Stomach (tissue), 8 donors: ENCODE measurements at regions not wholly inside any gene's neighbourhood (a gene's known extent, or its start where the extent isn't known, plus 50 kb on each side); places are given as distances from the start of the nearest gene placed in this dataset.

Source experiments
- DNase-seq, 2 donors: peaks; one replicate each; pipeline versions ENCODE4 v3.0.0 to v3.0.0-alpha.2; 2013 to 2019
- H3K27ac ChIP-seq, 5 donors: fragments of 200-600 bp in 4 of 5; sonication (generic) in 4 of 5; one replicate each; pipeline ENCODE4 v1.5.1; 2013 to 2019; ENCODE audit warnings: mild to moderate bottlenecking in 1 of 5, moderate library complexity in 1 of 5
- H3K27me3 ChIP-seq, 3 donors: fragments of 200-600 bp; sonication (generic); one replicate each; pipeline ENCODE4 v1.5.1; 2017 to 2019; ENCODE audit warnings: mixed run types in 1 of 3
- H3K36me3 ChIP-seq, 4 donors: fragments of 200-600 bp; sonication (generic); 1 replicate in 3 of 4; 2 replicates in 1 of 4; pipeline ENCODE4 v1.5.1; 2016 to 2019
- H3K4me1 ChIP-seq, 4 donors: fragments of 200-600 bp; sonication (generic); one replicate each; pipeline ENCODE4 v1.5.1; 2016 to 2019
- H3K4me3 ChIP-seq, 4 donors: fragments of 200-600 bp; sonication (generic) in 3 of 4; one replicate each; pipeline ENCODE4 v1.5.1; 2016 to 2019; ENCODE audit warnings: mild to moderate bottlenecking in 1 of 4
- H3K9me3 ChIP-seq, 4 donors: fragments of 200-600 bp; sonication (generic); one replicate each; pipeline ENCODE4 v1.5.1; 2016 to 2019
- EP300 ChIP-seq: sonication (generic); formaldehyde crosslinking; IDR thresholded peaks from one replicate; pipeline ENCODE4 v1.6.1; 2017; ENCODE audit warnings: antibody characterized with exemption
- POLR2A ChIP-seq, 4 donors: fragments of 450-650 bp; IDR thresholded peaks; one replicate each; pipeline ENCODE4 v1.6.1; 2016; ENCODE audit warnings: antibody characterized with exemption in 4 of 4, control low read depth in 2 of 4, mild to moderate bottlenecking in 1 of 4, moderate library complexity in 1 of 4
- POLR2AphosphoS5 ChIP-seq, 3 donors: sonication (generic); formaldehyde crosslinking; IDR thresholded peaks; one replicate each; pipeline ENCODE4 v1.6.1; 2016; ENCODE audit warnings: antibody characterized with exemption in 3 of 3
- WGBS, 5 donors: extraction: QIAGEN DNeasy Blood & Tissue Kit in 3 of 5; methylation state at CpG; one replicate each; pipeline versions ENCODE4 v1.1.5 to v1.1.7; 2013 to 2018; 5-methylcytosine and 5-hydroxymethylcytosine counted together
- intact Hi-C: fragments of 100-400 bp; cut with DNase I; formaldehyde crosslinking; loops from one replicate; pipeline ENCODE4 v1.15.1; 2023; ENCODE audit warnings: low total_unique reads
- TF ChIP-seq, protein P1 (sequence below), 7 experiments: fragments of 450-650 bp in 4 of 7; fragments of 200-600 bp in 3 of 7; sonication (generic) in 3 of 7; IDR thresholded peaks; one replicate each; pipeline ENCODE4 v1.5.1; 2016 to 2019; ENCODE audit warnings: antibody characterized with exemption in 7 of 7, control low read depth in 2 of 7, mild to moderate bottlenecking in 1 of 7
- donor health status: healthy with polysubstance abuse.
- donor health status: Bipolar disorder and iron deficiency.
- donor health status: healthy.

DNA sequence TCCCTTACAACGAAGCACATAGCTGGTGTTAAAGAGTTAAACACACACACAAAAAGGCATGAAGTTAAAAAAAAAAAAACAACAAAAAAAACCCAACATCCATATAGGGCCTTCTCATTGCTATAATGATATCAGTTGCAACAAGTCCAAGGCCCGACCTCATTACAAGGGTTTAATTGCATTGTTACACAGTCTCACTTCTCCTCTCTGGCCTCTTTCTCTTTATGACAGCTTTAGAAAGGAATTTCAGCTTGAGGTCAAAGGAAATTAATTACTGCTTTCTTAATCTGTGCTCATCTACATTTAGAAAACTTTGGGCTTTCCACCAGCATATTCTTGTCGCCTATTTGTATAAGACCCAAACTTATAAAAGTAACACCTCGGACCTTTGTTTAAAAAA lies 342.1 kb downstream of the NR2F2 start:
- no peaks in the 10 kb centered on the region for H3K27me3 ChIP-seq
- H3K4me1 ChIP-seq: no peaks in the 10 kb centered on the region
- WGBS, 5 donors: 73 to 82% (median 79%) methylated on average over 4 of the region's 4 CpGs
- H3K9me3 ChIP-seq: no peaks in the 10 kb centered on the region
- TF ChIP-seq, protein P1, sequence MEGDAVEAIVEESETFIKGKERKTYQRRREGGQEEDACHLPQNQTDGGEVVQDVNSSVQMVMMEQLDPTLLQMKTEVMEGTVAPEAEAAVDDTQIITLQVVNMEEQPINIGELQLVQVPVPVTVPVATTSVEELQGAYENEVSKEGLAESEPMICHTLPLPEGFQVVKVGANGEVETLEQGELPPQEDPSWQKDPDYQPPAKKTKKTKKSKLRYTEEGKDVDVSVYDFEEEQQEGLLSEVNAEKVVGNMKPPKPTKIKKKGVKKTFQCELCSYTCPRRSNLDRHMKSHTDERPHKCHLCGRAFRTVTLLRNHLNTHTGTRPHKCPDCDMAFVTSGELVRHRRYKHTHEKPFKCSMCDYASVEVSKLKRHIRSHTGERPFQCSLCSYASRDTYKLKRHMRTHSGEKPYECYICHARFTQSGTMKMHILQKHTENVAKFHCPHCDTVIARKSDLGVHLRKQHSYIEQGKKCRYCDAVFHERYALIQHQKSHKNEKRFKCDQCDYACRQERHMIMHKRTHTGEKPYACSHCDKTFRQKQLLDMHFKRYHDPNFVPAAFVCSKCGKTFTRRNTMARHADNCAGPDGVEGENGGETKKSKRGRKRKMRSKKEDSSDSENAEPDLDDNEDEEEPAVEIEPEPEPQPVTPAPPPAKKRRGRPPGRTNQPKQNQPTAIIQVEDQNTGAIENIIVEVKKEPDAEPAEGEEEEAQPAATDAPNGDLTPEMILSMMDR (IDR thresholded peaks at IDR 0.05): no peak
- TF ChIP-seq EP300 (no peak), POLR2A (IDR thresholded peaks at IDR 0.05) (no peak), POLR2AphosphoS5 (IDR thresholded peaks at IDR 0.05) (no peak)
- intact Hi-C loops: no loop called here
- no peak overlapping the region for H3K4me3 ChIP-seq
- H3K36me3 ChIP-seq: no peaks in the 10 kb centered on the region
- no peak for DNase-seq
- no peak overlapping the region for H3K27ac ChIP-seq

DNA sequence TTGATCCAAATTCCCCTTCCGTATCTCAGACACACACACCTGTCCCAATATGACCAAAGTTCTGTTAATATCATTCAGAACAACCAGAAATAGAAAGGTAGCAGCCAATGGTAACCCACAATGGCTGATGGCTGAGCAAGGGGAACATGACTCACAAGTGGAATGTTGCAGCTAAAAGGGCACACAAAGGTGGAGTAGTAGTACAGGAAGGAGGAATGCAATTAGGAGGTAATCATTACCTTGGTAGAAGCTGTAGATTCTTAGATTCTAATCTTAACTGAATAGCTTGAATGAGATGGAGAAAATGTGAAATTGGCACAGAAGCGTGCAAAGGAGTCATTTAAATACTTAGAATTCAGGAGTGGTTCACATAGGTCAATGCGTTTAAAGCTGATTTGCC lies 347.9 kb downstream of the NR2F2 start:
- no peak for DNase-seq
- H3K4me3 ChIP-seq: no peak overlapping the region
- no peaks in the 10 kb centered on the region for H3K9me3 ChIP-seq
- H3K4me1 ChIP-seq: no peaks in the 10 kb centered on the region
- intact Hi-C loops: no loop called here
- H3K27me3 ChIP-seq: no peaks in the 10 kb centered on the region
- WGBS, 5 donors: 85 to 93% (median 88%) methylated on average over 3 of the region's 3 CpGs
- H3K27ac ChIP-seq: no peak overlapping the region
- TF ChIP-seq POLR2A (IDR thresholded peaks at IDR 0.05) (no peak), POLR2AphosphoS5 (IDR thresholded peaks at IDR 0.05) (no peak), EP300 (no peak)
- TF ChIP-seq, protein P1 (IDR thresholded peaks at IDR 0.05): no peak
- H3K36me3 ChIP-seq: no peaks in the 10 kb centered on the region

DNA sequence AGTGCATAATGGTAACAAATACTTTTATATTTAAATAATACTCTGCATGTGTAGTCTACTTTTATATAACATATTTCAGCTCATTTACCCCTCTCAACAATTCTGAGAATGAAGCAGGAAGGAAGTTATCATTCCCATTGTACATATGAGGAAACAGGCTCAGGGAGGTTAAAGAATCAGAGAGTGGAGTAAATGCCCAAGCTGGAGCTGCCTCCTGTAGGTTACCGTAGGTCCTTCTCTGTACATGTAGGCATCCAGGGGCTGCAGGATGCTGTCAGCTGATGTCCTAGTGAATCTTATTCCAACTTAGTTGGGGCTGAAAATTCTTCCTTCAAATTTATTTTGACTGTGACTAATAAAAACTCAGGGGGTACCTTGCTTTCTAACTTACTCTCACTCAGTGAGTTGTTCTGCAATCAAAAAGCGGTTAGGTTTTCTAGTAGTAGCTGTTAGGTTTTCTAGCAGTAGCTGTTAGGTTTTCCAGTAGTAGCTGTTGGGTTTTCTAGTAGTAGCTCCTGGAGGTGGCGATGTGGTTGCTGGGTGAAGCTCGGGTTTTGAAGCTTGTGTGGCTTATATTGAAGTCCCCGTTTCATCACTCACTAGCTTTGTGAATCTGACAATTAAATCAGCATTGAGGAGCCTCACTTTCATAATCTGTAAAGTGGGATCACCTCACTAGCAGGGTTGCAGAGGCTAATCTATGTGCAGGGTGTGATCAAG lies 357.0 kb downstream of the NR2F2 start:
- WGBS, 5 donors: 82 to 91% (median 86%) methylated on average over 5 of the region's 5 CpGs
- TF ChIP-seq POLR2A (IDR thresholded peaks at IDR 0.05) (no peak), EP300 (no peak), POLR2AphosphoS5 (IDR thresholded peaks at IDR 0.05) (no peak)
- TF ChIP-seq, protein P1 (IDR thresholded peaks at IDR 0.05): no peak
- intact Hi-C loops: no loop called here
- H3K36me3 ChIP-seq: no peaks in the 10 kb centered on the region
- no peak overlapping the region for H3K27ac ChIP-seq
- H3K4me1 ChIP-seq: no peaks in the 10 kb centered on the region
- no peaks in the 10 kb centered on the region for H3K9me3 ChIP-seq
- DNase-seq: no peak
- no peaks in the 10 kb centered on the region for H3K27me3 ChIP-seq
- no peak overlapping the region for H3K4me3 ChIP-seq

DNA sequence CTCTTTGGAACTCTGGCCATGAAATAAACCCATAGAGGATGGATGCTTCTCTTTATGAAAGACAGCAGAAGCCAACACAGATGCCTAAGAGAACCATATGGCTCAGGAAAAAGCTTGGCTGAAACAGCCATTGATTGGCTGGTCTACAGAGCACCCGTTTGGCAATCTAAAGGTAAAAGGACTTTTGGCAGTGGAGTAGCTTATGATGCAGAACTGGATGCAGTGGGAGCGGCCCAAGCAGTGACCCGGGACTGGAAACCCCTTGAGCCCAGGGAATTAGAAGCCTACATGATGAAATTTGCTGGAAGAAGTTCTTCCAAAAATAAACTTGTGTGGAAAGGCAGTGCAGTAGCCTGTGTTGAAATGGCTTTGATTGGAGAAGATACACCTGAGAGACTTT lies 360.2 kb downstream of the NR2F2 start:
- H3K4me1 ChIP-seq: peaks cover 0 to 7% (median 0%) of the 10 kb centered on the region in 4 donors
- no peak for DNase-seq
- 72 to 84% (median 80%) methylated on average over 3 of the region's 3 CpGs for WGBS, 5 donors
- no peak overlapping the region for H3K4me3 ChIP-seq
- no peaks in the 10 kb centered on the region for H3K9me3 ChIP-seq
- no peaks in the 10 kb centered on the region for H3K27me3 ChIP-seq
- no peaks in the 10 kb centered on the region for H3K36me3 ChIP-seq
- intact Hi-C loops: no loop called here
- TF ChIP-seq EP300: no peak
- no peak for TF ChIP-seq POLR2A (IDR thresholded peaks at IDR 0.05)
- TF ChIP-seq, protein P1 (IDR thresholded peaks at IDR 0.05): no peak
- H3K27ac ChIP-seq: no peak overlapping the region
